WTC11 (cell line): ENCODE measurements at regions not wholly inside any gene's neighbourhood (a gene's known extent, or its start where the extent isn't known, plus 50 kb on each side); places are given as distances from the start of the nearest gene placed in this dataset.

Experiments used
- ATAC-seq: fragments of 200-7000 bp; cut with Tn5 transposase; 2 replicates; pipeline ENCODE4 v1.10.0; 2021; ENCODE audit warnings: mild to moderate bottlenecking, moderate library complexity
- CTCF ChIA-PET: fragments of 300-600 bp; sonication (Branson Sonifier 250); formaldehyde crosslinking; loops from one replicate; lab custom pipeline; 2021; ENCODE audit warnings: antibody characterized with exemption; lab: Charles Lee
- POLR2A ChIA-PET: fragments of 350-600 bp; sonication (Branson Sonifier 250); formaldehyde crosslinking; loops from one replicate; lab custom pipeline; 2021; ENCODE audit warnings: antibody characterized with exemption; lab: Charles Lee
- DNase-seq: peaks from one replicate; pipeline ENCODE4 v3.0.0; 2021; ENCODE audit warnings: low spot score
- H3K27ac Mint-ChIP-seq: 2 replicates; pipeline ENCODE4 v1.8.0; 2021; ENCODE audit warnings: mixed read lengths
- H3K27me3 Mint-ChIP-seq: 2 replicates; pipeline ENCODE4 v1.8.0; 2021; ENCODE audit warnings: low read depth, mild to moderate bottlenecking, moderate library complexity, mixed read lengths
- H3K36me3 Mint-ChIP-seq: 2 replicates; pipeline ENCODE4 v1.8.0; 2021; ENCODE audit warnings: mixed read lengths
- H3K4me1 Mint-ChIP-seq: 2 replicates; pipeline ENCODE4 v1.8.0; 2022; ENCODE audit warnings: mixed read lengths
- H3K4me3 Mint-ChIP-seq: 2 replicates; pipeline ENCODE4 v1.8.0; 2021; ENCODE audit warnings: mild to moderate bottlenecking, moderate library complexity, mixed read lengths
- H3K9me3 Mint-ChIP-seq: 2 replicates; pipeline ENCODE4 v1.8.0; 2021; ENCODE audit warnings: mixed read lengths
- ATF1 ChIP-seq: sonication (generic); formaldehyde crosslinking; IDR thresholded peaks from 2 replicates; pipeline ENCODE4 v1.8.1; 2023; ENCODE audit warnings: mild to moderate bottlenecking, moderate library complexity, missing genetic modification reagents
- CBFB ChIP-seq: sonication (generic); formaldehyde crosslinking; IDR thresholded peaks from 2 replicates; pipeline ENCODE4 v1.8.1; 2022; ENCODE audit warnings: mild to moderate bottlenecking, low read depth, missing genetic modification reagents
- CREB1 ChIP-seq: sonication (generic); formaldehyde crosslinking; IDR thresholded peaks from 2 replicates; pipeline ENCODE4 v1.8.0; 2023; ENCODE audit warnings: mild to moderate bottlenecking, missing genetic modification reagents
- GRHL2 ChIP-seq: fragments of 250-450 bp; sonication (Bioruptor Pico); IDR thresholded peaks from 2 replicates; pipeline ENCODE4 v1.8.0; 2022; ENCODE audit warnings: mild to moderate bottlenecking, moderate library complexity; ENCODE audit not compliant: insufficient replicate concordance, severe bottlenecking
- JUN ChIP-seq: sonication (generic); formaldehyde crosslinking; IDR thresholded peaks from 2 replicates; pipeline ENCODE4 v1.8.0; 2023; ENCODE audit warnings: mild to moderate bottlenecking, missing genetic modification reagents
- KAT7 ChIP-seq: sonication (generic); formaldehyde crosslinking; IDR thresholded peaks from 2 replicates; pipeline ENCODE4 v1.8.1; 2023; ENCODE audit warnings: missing genetic modification reagents, mild to moderate bottlenecking, borderline replicate concordance
- NFE2L1 ChIP-seq: sonication (generic); formaldehyde crosslinking; IDR thresholded peaks from 2 replicates; pipeline ENCODE4 v1.8.1; 2023; ENCODE audit warnings: missing genetic modification reagents
- NR1H2 ChIP-seq: sonication (generic); formaldehyde crosslinking; IDR thresholded peaks from 2 replicates; pipeline ENCODE4 v1.9.0; 2021; ENCODE audit warnings: mild to moderate bottlenecking, moderate library complexity, missing genetic modification reagents
- SMAD4 ChIP-seq: sonication (generic); formaldehyde crosslinking; IDR thresholded peaks from 2 replicates; pipeline ENCODE4 v1.8.0; 2022; ENCODE audit warnings: mild to moderate bottlenecking, missing genetic modification reagents
- TCF7 ChIP-seq: sonication (generic); formaldehyde crosslinking; IDR thresholded peaks from 2 replicates; pipeline ENCODE4 v1.8.0; 2022; ENCODE audit warnings: mild to moderate bottlenecking, low read depth, missing genetic modification reagents, moderate library complexity
- USF2 ChIP-seq: sonication (generic); formaldehyde crosslinking; IDR thresholded peaks from 2 replicates; pipeline ENCODE4 v1.8.1; 2023; ENCODE audit warnings: mild to moderate bottlenecking, missing genetic modification reagents, moderate library complexity
- ZNF121 ChIP-seq: sonication (generic); formaldehyde crosslinking; IDR thresholded peaks from 2 replicates; pipeline ENCODE4 v1.8.0; 2023; ENCODE audit warnings: missing genetic modification reagents
- ZNF138 ChIP-seq: sonication (generic); formaldehyde crosslinking; conservative IDR thresholded peaks from 2 replicates; pipeline ENCODE4 v1.8.1; 2022; ENCODE audit warnings: mild to moderate bottlenecking, moderate library complexity, missing genetic modification reagents
- ZNF232 ChIP-seq: sonication (generic); formaldehyde crosslinking; IDR thresholded peaks from 2 replicates; pipeline ENCODE4 v1.8.0; 2022; ENCODE audit warnings: mild to moderate bottlenecking, missing genetic modification reagents
- ZNF396 ChIP-seq: fragments of 250-450 bp; sonication (Bioruptor Pico); IDR thresholded peaks from 2 replicates; pipeline ENCODE4 v1.8.0; 2021; ENCODE audit warnings: mild to moderate bottlenecking, moderate library complexity, borderline replicate concordance
- ZNF423 ChIP-seq: fragments of 250-450 bp; sonication (Bioruptor Pico); IDR thresholded peaks from 2 replicates; pipeline ENCODE4 v2.1.2; 2022; ENCODE audit warnings: mild to moderate bottlenecking, moderate library complexity
- TF ChIP-seq, protein P1 (sequence below): sonication (generic); formaldehyde crosslinking; IDR thresholded peaks from 2 replicates; pipeline ENCODE4 v1.8.1; 2023; ENCODE audit warnings: mild to moderate bottlenecking, missing genetic modification reagents, moderate library complexity
- TF ChIP-seq, protein P2 (sequence below): sonication (generic); formaldehyde crosslinking; IDR thresholded peaks from 2 replicates; pipeline ENCODE4 v1.8.1; 2023; ENCODE audit warnings: mild to moderate bottlenecking, missing genetic modification reagents
- TF ChIP-seq, protein P3 (sequence below): fragments of 250-450 bp; sonication (Bioruptor Pico); IDR thresholded peaks from 2 replicates; pipeline ENCODE4 v1.9.0; 2021; ENCODE audit warnings: mild to moderate bottlenecking
- TF ChIP-seq, protein P4 (sequence below): sonication (generic); formaldehyde crosslinking; IDR thresholded peaks from 2 replicates; pipeline ENCODE4 v1.8.1; 2023; ENCODE audit warnings: mild to moderate bottlenecking, moderate library complexity, missing genetic modification reagents

- TF ChIP-seq CBFB (CRISPR knock-in tag), result no peak
- no peak for TF ChIP-seq USF2 (CRISPR knock-in tag)
- TF ChIP-seq GRHL2 (CRISPR knock-in tag), result no peak
- TF ChIP-seq NFE2L1 (CRISPR knock-in tag), result no peak
- TF ChIP-seq, protein P1, sequence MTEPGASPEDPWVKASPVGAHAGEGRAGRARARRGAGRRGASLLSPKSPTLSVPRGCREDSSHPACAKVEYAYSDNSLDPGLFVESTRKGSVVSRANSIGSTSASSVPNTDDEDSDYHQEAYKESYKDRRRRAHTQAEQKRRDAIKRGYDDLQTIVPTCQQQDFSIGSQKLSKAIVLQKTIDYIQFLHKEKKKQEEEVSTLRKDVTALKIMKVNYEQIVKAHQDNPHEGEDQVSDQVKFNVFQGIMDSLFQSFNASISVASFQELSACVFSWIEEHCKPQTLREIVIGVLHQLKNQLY (CRISPR knock-in tag), result no peak
- no peak for TF ChIP-seq KAT7 (CRISPR knock-in tag)
Measured at GRCh38 chr3:117106396-117106795, 396.8 kb downstream of the TUSC7 start (continued).

DNA sequence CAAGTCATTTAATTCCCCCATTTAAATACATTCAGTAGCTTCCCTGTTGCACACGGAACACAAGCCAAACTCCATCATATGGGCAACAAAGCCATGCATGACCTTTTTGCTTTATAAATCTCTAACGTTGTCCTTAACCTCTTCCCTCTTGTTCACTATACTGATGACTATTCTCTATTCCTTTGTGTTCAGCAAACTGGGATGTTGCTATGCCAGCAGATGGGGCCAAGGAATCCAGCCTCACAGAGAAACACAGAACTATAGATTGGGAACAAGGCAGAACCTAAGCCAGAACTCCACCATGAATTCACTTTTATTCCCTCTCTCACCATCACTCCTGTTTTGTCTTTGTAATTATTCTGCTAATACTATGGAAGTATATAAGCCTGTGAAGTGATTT lies 398.4 kb downstream of the TUSC7 start:
- TF ChIP-seq NR1H2 (CRISPR knock-in tag) (no peak), CREB1 (CRISPR knock-in tag) (no peak), ZNF138 (CRISPR knock-in tag) (no peak), ZNF423 (no peak), JUN (CRISPR knock-in tag) (no peak), SMAD4 (no peak), ZNF232 (no peak), ZNF121 (CRISPR knock-in tag) (no peak), KAT7 (CRISPR knock-in tag) (no peak), ATF1 (CRISPR knock-in tag) (no peak), ZNF396 (CRISPR knock-in tag) (no peak)
- TF ChIP-seq, protein P2, sequence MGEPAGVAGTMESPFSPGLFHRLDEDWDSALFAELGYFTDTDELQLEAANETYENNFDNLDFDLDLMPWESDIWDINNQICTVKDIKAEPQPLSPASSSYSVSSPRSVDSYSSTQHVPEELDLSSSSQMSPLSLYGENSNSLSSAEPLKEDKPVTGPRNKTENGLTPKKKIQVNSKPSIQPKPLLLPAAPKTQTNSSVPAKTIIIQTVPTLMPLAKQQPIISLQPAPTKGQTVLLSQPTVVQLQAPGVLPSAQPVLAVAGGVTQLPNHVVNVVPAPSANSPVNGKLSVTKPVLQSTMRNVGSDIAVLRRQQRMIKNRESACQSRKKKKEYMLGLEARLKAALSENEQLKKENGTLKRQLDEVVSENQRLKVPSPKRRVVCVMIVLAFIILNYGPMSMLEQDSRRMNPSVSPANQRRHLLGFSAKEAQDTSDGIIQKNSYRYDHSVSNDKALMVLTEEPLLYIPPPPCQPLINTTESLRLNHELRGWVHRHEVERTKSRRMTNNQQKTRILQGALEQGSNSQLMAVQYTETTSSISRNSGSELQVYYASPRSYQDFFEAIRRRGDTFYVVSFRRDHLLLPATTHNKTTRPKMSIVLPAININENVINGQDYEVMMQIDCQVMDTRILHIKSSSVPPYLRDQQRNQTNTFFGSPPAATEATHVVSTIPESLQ (CRISPR knock-in tag), result no peak
- TF ChIP-seq, protein P3, sequence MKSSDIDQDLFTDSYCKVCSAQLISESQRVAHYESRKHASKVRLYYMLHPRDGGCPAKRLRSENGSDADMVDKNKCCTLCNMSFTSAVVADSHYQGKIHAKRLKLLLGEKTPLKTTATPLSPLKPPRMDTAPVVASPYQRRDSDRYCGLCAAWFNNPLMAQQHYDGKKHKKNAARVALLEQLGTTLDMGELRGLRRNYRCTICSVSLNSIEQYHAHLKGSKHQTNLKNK (CRISPR knock-in tag), result no peak
- TF ChIP-seq, protein P4, sequence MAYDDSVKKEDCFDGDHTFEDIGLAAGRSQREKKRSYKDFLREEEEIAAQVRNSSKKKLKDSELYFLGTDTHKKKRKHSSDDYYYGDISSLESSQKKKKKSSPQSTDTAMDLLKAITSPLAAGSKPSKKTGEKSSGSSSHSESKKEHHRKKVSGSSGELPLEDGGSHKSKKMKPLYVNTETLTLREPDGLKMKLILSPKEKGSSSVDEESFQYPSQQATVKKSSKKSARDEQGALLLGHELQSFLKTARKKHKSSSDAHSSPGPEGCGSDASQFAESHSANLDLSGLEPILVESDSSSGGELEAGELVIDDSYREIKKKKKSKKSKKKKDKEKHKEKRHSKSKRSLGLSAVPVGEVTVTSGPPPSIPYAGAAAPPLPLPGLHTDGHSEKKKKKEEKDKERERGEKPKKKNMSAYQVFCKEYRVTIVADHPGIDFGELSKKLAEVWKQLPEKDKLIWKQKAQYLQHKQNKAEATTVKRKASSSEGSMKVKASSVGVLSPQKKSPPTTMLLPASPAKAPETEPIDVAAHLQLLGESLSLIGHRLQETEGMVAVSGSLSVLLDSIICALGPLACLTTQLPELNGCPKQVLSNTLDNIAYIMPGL, result no peak
- POLR2A ChIA-PET, result no interaction called here

DNA sequence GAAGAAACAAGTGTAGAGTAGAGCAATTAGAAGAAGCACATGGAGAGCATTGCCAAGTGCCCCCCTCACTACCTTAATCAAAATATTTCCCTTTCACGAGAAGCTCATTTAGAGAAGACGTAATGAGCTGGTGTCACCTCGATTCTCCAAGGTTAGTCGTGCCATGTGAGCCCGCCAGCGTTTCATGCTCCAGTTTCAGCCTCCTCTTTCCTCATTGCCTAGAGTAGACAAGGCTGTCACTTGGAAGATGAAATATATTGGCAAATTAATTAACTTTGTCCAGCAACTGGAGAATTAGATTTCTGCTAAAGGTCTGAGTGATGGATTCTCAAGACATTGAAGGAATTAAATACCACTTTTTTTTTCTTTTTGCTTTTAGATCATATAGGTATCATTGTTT lies 399.6 kb downstream of the TUSC7 start:
- H3K9me3 Mint-ChIP-seq, result peaks cover 11% of the 10 kb centered on the region
- ChIA-PET POLR2A (no interaction called here), CTCF (no interaction called here)
- ATAC-seq, result no peak
- peaks cover 3% of the 10 kb centered on the region; the same call in 1 of the 2 replicates for H3K36me3 Mint-ChIP-seq
- H3K4me1 Mint-ChIP-seq, result peaks cover 39% of the 10 kb centered on the region
- no peak for DNase-seq
- H3K27me3 Mint-ChIP-seq, result no peaks in the 10 kb centered on the region
- H3K27ac Mint-ChIP-seq, result no peak overlapping the region
- TF ChIP-seq, protein P4, result no peak
- TF ChIP-seq ZNF423 (no peak), TCF7 (CRISPR knock-in tag) (no peak)
- no peak overlapping the region for H3K4me3 Mint-ChIP-seq

More for the DNA sequence above, 398.4 kb downstream of the TUSC7 start:
- Mint-ChIP-seq H3K9me3 (peaks cover 24% of the 10 kb centered on the region), H3K4me1 (peaks cover 31% of the 10 kb centered on the region), H3K27ac (no peak overlapping the region), H3K4me3 (no peak overlapping the region), H3K27me3 (no peaks in the 10 kb centered on the region), H3K36me3 (peaks cover 12% of the 10 kb centered on the region)
- ATAC-seq (no peak), DNase-seq (no peak)
- CTCF ChIA-PET, result no interaction called here
